HCT116 (cell line): ENCODE measurements at regions not wholly inside any gene's neighbourhood (a gene's known extent, or its start where the extent isn't known, plus 50 kb on each side); places are given as distances from the start of the nearest gene placed in this dataset.

ENCODE experiments used
- ATAC-seq: fragments of 200-7000 bp; cut with Tn5 transposase; 2 replicates; pipeline ENCODE4 v1.9.1; 2020; ENCODE audit warnings: mild to moderate bottlenecking, moderate library complexity
- BruUV-seq: library from RNA; stranded (reverse); fragments of 400-500 nt; replicated peaks from 2 replicates; lab custom pipeline; 2021; lab: Mats Ljungman, UMichigan
- CTCF ChIA-PET: fragments of 300-600 bp; sonication (Branson Sonifier 250); formaldehyde crosslinking; loops from one replicate; lab custom pipeline; 2021; ENCODE audit warnings: antibody characterized with exemption; lab: Charles Lee
- POLR2A ChIA-PET: fragments of 300-600, 350-600 bp; sonication (Branson Sonifier 250); formaldehyde crosslinking; loops from one replicate; lab custom pipeline; 2021; ENCODE audit warnings: antibody characterized with exemption; lab: Charles Lee
- RAD21 ChIA-PET, 2 experiments: fragments of 300-600 bp; sonication (Branson Sonifier 250); formaldehyde crosslinking; loops; one replicate each; lab custom pipeline; 2023; ENCODE audit warnings: low total read pairs in 2 of 2; ENCODE audit not compliant: uncharacterized antibody in 2 of 2, unreplicated experiment in 2 of 2, low non-redundant PET in 1 of 2; lab: Charles Lee
- DNase-seq: peaks from one replicate; pipeline ENCODE4 v3.0.0-alpha.2; 2010; ENCODE audit warnings: low read depth, low spot score
- H2AFZ ChIP-seq: fragments of 200-600 bp; shearing (Covaris generic), sonication (generic); 2 replicates; pipeline ENCODE4 v1.6.1; 2017; ENCODE audit warnings: low read depth, mixed run types, mixed read lengths, antibody characterized with exemption, low read length; ENCODE audit not compliant: poor library complexity, severe bottlenecking
- H3K27ac ChIP-seq: 2 replicates; pipeline ENCODE4 v1.5.1; 2012; ENCODE audit warnings: low read depth, low read length
- H3K27me3 ChIP-seq: fragments of 200-600 bp; sonication (generic); 2 replicates; pipeline ENCODE4 v1.6.1; 2016; ENCODE audit warnings: mixed run types, low read length, mixed read lengths; ENCODE audit not compliant: insufficient read depth
- H3K36me3 ChIP-seq, 2 experiments: fragments of 200-500 bp in 1 of 2; fragments of 200-600 bp in 1 of 2; sonication (Bioruptor generic) in 1 of 2; sonication (generic) in 1 of 2; 2 replicates each; pipeline versions ENCODE4 v1.5.1 to v1.6.1; 2014 to 2016; ENCODE audit warnings: low read length in 2 of 2, inconsistent platforms in 1 of 2, mixed read lengths in 1 of 2, mixed run types in 1 of 2; ENCODE audit not compliant: insufficient read depth in 2 of 2, control insufficient read depth in 1 of 2
- H3K4me1 ChIP-seq, 2 experiments: fragments of 200-600 bp in 1 of 2; sonication (generic) in 1 of 2; 2 replicates each; pipeline versions ENCODE4 v1.5.1 to v1.6.1; 2012 to 2017; ENCODE audit warnings: low read length in 2 of 2, inconsistent platforms in 1 of 2, mild to moderate bottlenecking in 1 of 2, mixed read lengths in 1 of 2, mixed run types in 1 of 2, moderate library complexity in 1 of 2; ENCODE audit not compliant: insufficient read depth in 2 of 2, control insufficient read depth in 1 of 2
- H3K4me2 ChIP-seq: fragments of 200-600 bp; sonication (generic); 2 replicates; pipeline ENCODE4 v1.6.1; 2017; ENCODE audit warnings: mixed run types, low read length, mixed read lengths
- H3K4me3 ChIP-seq, 2 experiments: fragments of 200-600 bp in 1 of 2; sonication (generic) in 1 of 2; replicated peaks in 1 of 2; 2 replicates each; pipeline ENCODE4 v1.5.1; 2011 to 2016; ENCODE audit warnings: low read length in 2 of 2, control low read depth in 1 of 2, low read depth in 1 of 2, mild to moderate bottlenecking in 1 of 2, mixed read lengths in 1 of 2, mixed run types in 1 of 2
- H3K79me2 ChIP-seq: fragments of 200-600 bp; sonication (generic); 2 replicates; pipeline ENCODE4 v1.6.1; 2017; ENCODE audit warnings: mild to moderate bottlenecking, mixed run types, low read length, moderate library complexity, mixed read lengths; ENCODE audit not compliant: insufficient read depth
- H3K9ac ChIP-seq: fragments of 200-600 bp; sonication (generic); 2 replicates; pipeline ENCODE4 v1.6.1; 2016; ENCODE audit warnings: low read length, mixed read lengths
- H3K9me2 ChIP-seq: fragments of 200-600 bp; sonication (generic), shearing (Covaris generic); 2 replicates; pipeline ENCODE4 v1.6.1; 2017; ENCODE audit warnings: mixed run types, mild to moderate bottlenecking, moderate library complexity; ENCODE audit not compliant: insufficient read depth
- H3K9me3 ChIP-seq, 2 experiments: fragments of 200-500 bp in 1 of 2; fragments of 200-600 bp in 1 of 2; sonication (Bioruptor generic) in 1 of 2; sonication (generic) in 1 of 2; 2 replicates each; pipeline ENCODE4 v1.6.1; 2014 to 2017; ENCODE audit warnings: low read length in 2 of 2, mixed read lengths in 2 of 2, inconsistent platforms in 1 of 2, low read depth in 1 of 2, mild to moderate bottlenecking in 1 of 2, mixed run types in 1 of 2, moderate library complexity in 1 of 2; ENCODE audit not compliant: control insufficient read depth in 1 of 2, insufficient read depth in 1 of 2
- H4K20me1 ChIP-seq: fragments of 200-600 bp; sonication (generic), shearing (Covaris generic); 2 replicates; pipeline ENCODE4 v1.6.1; 2017; ENCODE audit warnings: mixed run types, mild to moderate bottlenecking, moderate library complexity; ENCODE audit not compliant: insufficient read depth
- ATF3 ChIP-seq: IDR thresholded peaks from 2 replicates; pipeline ENCODE4 v1.6.1; 2012
- CBX3 ChIP-seq: IDR thresholded peaks from 2 replicates; pipeline ENCODE4 v1.6.1; 2012; ENCODE audit warnings: low read depth
- EGR1 ChIP-seq: IDR thresholded peaks from 2 replicates; pipeline ENCODE4 v1.6.1; 2012; ENCODE audit warnings: low read depth
- EZH2 ChIP-seq: fragments of 200-600 bp; sonication (generic); IDR thresholded peaks from 2 replicates; pipeline ENCODE4 v1.6.1; 2017; ENCODE audit warnings: antibody characterized with exemption, mixed run types
- JUND ChIP-seq: IDR thresholded peaks from 2 replicates; pipeline ENCODE4 v1.6.1; 2012
- POLR2A ChIP-seq: IDR thresholded peaks from 2 replicates; pipeline ENCODE4 v1.7.0; 2011; ENCODE audit warnings: borderline replicate concordance; ENCODE audit not compliant: insufficient read depth, insufficient read length; ENCODE audit errors: extremely low read depth
- REST ChIP-seq: IDR thresholded peaks from 2 replicates; pipeline ENCODE4 v1.6.1; 2012; ENCODE audit warnings: low read depth
- SIN3A ChIP-seq: IDR thresholded peaks from 2 replicates; pipeline ENCODE4 v1.6.1; 2012; ENCODE audit warnings: low read depth
- SP1 ChIP-seq: IDR thresholded peaks from 2 replicates; pipeline ENCODE4 v1.6.1; 2012; ENCODE audit warnings: low read depth
- intact Hi-C: fragments of 100-400 bp; cut with micrococcal nuclease; formaldehyde crosslinking; loops from 2 replicates; pipeline ENCODE4 v1.10.0; 2022

GRCh38 chr12:63034601-63035000 is 99.7 kb upstream of the PPM1H start:
- POLR2A ChIA-PET, result no interaction called here
- Histone ChIP-seq H3K9me2 (no peaks in the 10 kb centered on the region), H4K20me1 (no peaks in the 10 kb centered on the region), H3K9ac (no peak overlapping the region), H3K79me2 (no peaks in the 10 kb centered on the region), H3K4me1 (no peaks in the 10 kb centered on the region), H3K4me2 (no peak overlapping the region)
- BruUV-seq, result no TSS peak
- intact Hi-C loops, result no loop called here
- TF ChIP-seq SIN3A, result no peak
- TF ChIP-seq REST, result no peak
- TF ChIP-seq ATF3, result no peak
- no peak for TF ChIP-seq CBX3
- TF ChIP-seq EZH2, result no peak
- TF ChIP-seq SP1, result no peak
- no peak for TF ChIP-seq POLR2A
- TF ChIP-seq JUND, result no peak
- TF ChIP-seq EGR1, result no peak
- TF ChIP-seq, all 23 proteins: peak for 0
- Histone ChIP-seq H3K27me3 (no peaks in the 10 kb centered on the region), H3K9me3 (no peaks in the 10 kb centered on the region), H3K4me3 (no peak overlapping the region), H2AFZ (no peak overlapping the region), H3K27ac (no peak overlapping the region), H3K36me3 (no peaks in the 10 kb centered on the region)
- no peak for DNase-seq
- ChIA-PET RAD21 (no interaction called here), CTCF (no interaction called here)
- no peak for ATAC-seq
